ENCODE measurements at regions not wholly inside any gene's neighbourhood (a gene's known extent, or its start where the extent isn't known, plus 50 kb on each side); places are given as distances from the start of the nearest gene placed in this dataset.
"Not testable (repeated sequence)": the region's sequence is repeated elsewhere in the genome, so short reads cannot be mapped to it uniquely, and the experiment has no call there.

- DNase-seq = no peak
- H3K27me3 Mint-ChIP-seq (ENCODE audit: low read depth) = peaks cover 5% of the 10 kb centered on the region
- no peak for ATAC-seq
- H3K9me3 Mint-ChIP-seq = no peaks in the 10 kb centered on the region
- H3K4me1 Mint-ChIP-seq (ENCODE audit: low read depth) = no peaks in the 10 kb centered on the region
- no peaks in the 10 kb centered on the region for H3K36me3 Mint-ChIP-seq (ENCODE audit: insufficient read depth)
- no peak overlapping the region for H3K4me3 Mint-ChIP-seq
Observed at GRCh38 chr10:130250127-130250526, 113.9 kb downstream of the GLRX3 start.

DNA sequence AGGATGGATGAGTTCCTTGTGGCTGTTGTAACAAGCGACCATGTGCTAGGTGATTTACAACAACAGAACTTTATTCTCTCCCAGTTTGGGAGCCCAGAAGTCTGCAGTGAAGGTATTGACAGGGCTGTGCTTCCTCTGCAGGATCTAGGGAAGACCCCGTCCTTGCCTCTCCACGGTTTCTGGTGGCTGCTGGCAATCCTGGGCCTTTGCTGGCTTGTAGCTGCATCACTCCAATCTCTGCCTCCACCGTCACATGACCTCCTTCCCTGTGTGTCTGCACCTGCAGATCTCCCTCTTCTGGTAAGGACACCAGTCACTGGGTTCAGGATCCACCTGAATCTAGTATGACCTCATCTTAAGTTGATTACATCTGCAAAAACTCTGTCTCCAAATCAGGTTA, 115.6 kb downstream of the GLRX3 start:
- ATAC-seq (no peak), DNase-seq (no peak)
- Mint-ChIP-seq H3K9me3 (no peaks in the 10 kb centered on the region), H3K27me3 (ENCODE audit: low read depth) (no peaks in the 10 kb centered on the region), H3K4me1 (ENCODE audit: low read depth) (no peaks in the 10 kb centered on the region), H3K36me3 (ENCODE audit: insufficient read depth) (no peaks in the 10 kb centered on the region), H3K4me3 (no peak overlapping the region)

- H3K27me3 Mint-ChIP-seq (ENCODE audit: low read depth) = no peaks in the 10 kb centered on the region
- no peak for ATAC-seq
- H3K4me1 Mint-ChIP-seq (ENCODE audit: low read depth) = no peaks in the 10 kb centered on the region
- no peak for DNase-seq
- H3K4me3 Mint-ChIP-seq = no peak overlapping the region
- H3K36me3 Mint-ChIP-seq (ENCODE audit: insufficient read depth) = no peaks in the 10 kb centered on the region
- H3K9me3 Mint-ChIP-seq = no peaks in the 10 kb centered on the region
Observed at GRCh38 chr10:130254243-130254642, 118.1 kb downstream of the GLRX3 start.

GRCh38 chr10:130254662-130255061, 118.5 kb downstream of the GLRX3 start:
- H3K27me3 Mint-ChIP-seq (ENCODE audit: low read depth) = no peaks in the 10 kb centered on the region
- no peak for ATAC-seq

DNA sequence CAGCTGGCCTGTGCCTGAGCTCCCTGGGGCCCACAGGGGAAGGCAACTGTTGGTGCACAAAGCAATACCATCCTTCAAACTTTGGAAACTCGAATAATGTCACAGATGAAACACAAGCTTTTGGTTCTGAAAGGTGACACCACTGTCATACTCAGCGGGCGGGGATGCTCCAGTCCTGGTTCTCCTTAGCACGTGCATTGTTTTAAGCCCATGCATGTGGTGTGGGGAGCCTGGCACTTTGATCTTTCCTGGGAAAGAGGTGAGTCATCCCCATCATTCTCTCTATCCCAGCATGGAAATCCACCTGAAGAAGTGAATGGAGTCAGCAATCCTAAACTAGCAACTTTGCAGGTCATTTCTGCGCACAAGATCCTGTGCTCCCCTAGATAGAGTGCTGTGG, 119.6 kb downstream of the GLRX3 start:
- H3K36me3 Mint-ChIP-seq (ENCODE audit: insufficient read depth) = no peaks in the 10 kb centered on the region
- ATAC-seq (no peak), DNase-seq (no peak)
- no peaks in the 10 kb centered on the region for H3K27me3 Mint-ChIP-seq (ENCODE audit: low read depth)
- no peaks in the 10 kb centered on the region for H3K4me1 Mint-ChIP-seq (ENCODE audit: low read depth)
- H3K4me3 Mint-ChIP-seq = no peak overlapping the region
- no peaks in the 10 kb centered on the region for H3K9me3 Mint-ChIP-seq

More at GRCh38 chr10:130254662-130255061, 118.5 kb downstream of the GLRX3 start:
- Mint-ChIP-seq H3K4me3 (no peak overlapping the region), H3K9me3 (no peaks in the 10 kb centered on the region), H3K36me3 (ENCODE audit: insufficient read depth) (no peaks in the 10 kb centered on the region), H3K4me1 (ENCODE audit: low read depth) (no peaks in the 10 kb centered on the region)
- DNase-seq = no peak

- Mint-ChIP-seq H3K36me3 (ENCODE audit: insufficient read depth) (no peaks in the 10 kb centered on the region), H3K27me3 (ENCODE audit: low read depth) (no peaks in the 10 kb centered on the region), H3K4me1 (ENCODE audit: low read depth) (no peaks in the 10 kb centered on the region), H3K4me3 (no peak overlapping the region), H3K9me3 (no peaks in the 10 kb centered on the region)
- no peak for DNase-seq
- no peak for ATAC-seq
Observed at GRCh38 chr10:130257897-130258296, 121.7 kb downstream of the GLRX3 start.

DNA sequence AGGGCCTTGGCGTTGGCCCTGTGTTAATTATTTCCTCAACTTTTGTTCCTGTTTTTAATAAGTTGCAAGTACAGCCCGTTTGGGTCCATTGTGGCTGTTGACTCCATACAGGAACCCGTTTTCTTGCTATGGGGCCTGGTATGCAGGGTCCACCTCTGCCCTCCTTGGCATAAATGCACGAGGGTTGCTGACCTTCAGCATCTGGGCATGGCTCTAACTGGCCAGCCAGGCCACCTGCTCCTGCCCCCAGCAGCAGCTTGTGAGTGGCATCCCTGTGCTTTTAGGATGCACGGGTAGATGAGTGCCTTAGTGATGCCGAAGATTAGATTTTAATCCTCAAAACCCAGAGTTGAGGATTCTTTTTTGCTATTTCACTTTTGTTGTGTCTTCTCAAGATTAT, 123.2 kb downstream of the GLRX3 start:
- DNase-seq (no peak), ATAC-seq (no peak)
- Mint-ChIP-seq H3K36me3 (ENCODE audit: insufficient read depth) (no peaks in the 10 kb centered on the region), H3K9me3 (no peaks in the 10 kb centered on the region), H3K27me3 (ENCODE audit: low read depth) (no peaks in the 10 kb centered on the region), H3K4me3 (no peak overlapping the region), H3K4me1 (ENCODE audit: low read depth) (no peaks in the 10 kb centered on the region)

DNA sequence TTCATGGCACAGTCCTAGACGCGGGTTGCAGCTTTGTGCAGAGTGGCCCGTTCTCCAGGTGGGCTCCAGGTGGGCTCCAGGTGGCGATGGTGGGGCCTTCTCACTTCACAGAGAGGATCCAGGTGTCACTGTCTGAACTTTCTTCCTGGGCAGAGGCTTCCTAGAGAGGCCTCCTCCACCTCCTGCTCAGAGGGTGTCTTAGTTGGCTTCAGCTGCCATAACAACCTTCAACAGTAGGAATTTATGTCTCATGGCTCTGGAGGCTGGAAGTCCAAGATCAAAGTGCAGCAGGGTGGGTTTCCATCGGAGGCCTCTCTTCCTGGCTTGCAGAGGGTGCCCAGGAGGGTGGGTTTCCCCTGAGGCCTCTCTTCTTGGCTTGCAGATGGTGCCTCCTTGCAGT, 125.1 kb downstream of the GLRX3 start:
- Mint-ChIP-seq H3K4me3 (no peak overlapping the region), H3K9me3 (no peaks in the 10 kb centered on the region), H3K27me3 (ENCODE audit: low read depth) (no peaks in the 10 kb centered on the region), H3K36me3 (ENCODE audit: insufficient read depth) (no peaks in the 10 kb centered on the region), H3K4me1 (ENCODE audit: low read depth) (no peaks in the 10 kb centered on the region)
- ATAC-seq (no peak), DNase-seq (no peak)

DNA sequence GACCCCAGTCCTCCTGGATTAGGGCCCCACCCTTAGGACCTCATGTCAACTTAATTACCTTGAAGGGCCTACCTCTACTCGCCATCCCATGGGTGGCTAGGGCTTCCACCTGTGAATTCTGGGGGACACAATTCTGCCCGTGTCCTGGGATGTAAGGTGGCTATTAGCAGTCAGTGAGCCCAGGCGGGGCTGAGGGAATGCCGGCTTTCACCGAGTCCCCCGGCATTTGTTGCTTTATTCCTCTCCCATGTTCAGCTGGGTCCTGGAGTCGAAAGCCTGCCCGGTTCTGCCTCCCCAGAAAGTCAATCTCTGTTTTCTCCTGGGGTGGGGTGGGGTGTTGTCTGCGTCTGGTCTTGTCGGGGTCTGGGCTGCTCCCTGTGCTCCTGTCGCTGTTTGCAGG, 125.6 kb downstream of the GLRX3 start:
- DNase-seq (no peak), ATAC-seq (no peak)
- Mint-ChIP-seq H3K9me3 (no peaks in the 10 kb centered on the region), H3K4me3 (no peak overlapping the region), H3K27me3 (ENCODE audit: low read depth) (no peaks in the 10 kb centered on the region), H3K4me1 (ENCODE audit: low read depth) (no peaks in the 10 kb centered on the region), H3K36me3 (ENCODE audit: insufficient read depth) (no peaks in the 10 kb centered on the region)

- DNase-seq = no peak
- ATAC-seq = no peak
- Mint-ChIP-seq H3K4me1 (ENCODE audit: low read depth) (no peaks in the 10 kb centered on the region), H3K9me3 (no peaks in the 10 kb centered on the region), H3K4me3 (no peak overlapping the region), H3K27me3 (ENCODE audit: low read depth) (no peaks in the 10 kb centered on the region), H3K36me3 (ENCODE audit: insufficient read depth) (no peaks in the 10 kb centered on the region)
Observed at GRCh38 chr10:130263289-130263688, 127.1 kb downstream of the GLRX3 start.

DNA sequence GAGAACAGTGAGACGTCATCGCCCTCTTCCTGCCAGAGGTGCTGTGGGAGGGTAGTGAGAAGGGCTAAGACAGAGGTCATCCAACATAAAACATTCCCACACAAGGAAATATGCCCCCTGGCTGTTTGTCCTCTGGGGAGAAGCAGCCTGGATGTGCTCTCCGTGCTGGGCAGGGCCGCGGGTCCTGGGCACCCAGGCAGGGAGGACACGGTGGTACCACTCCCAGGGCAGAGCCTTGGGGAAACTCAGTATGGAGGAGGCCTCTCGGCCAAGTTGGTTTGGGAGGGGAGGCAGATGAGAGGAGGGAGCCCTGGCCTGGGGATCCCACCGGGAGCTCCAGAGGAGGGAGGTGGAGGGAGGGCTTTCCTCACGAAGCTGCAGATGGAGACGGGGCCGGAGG, 129.4 kb downstream of the GLRX3 start:
- no peak for ATAC-seq
- Mint-ChIP-seq H3K4me3 (no peak overlapping the region), H3K36me3 (ENCODE audit: insufficient read depth) (no peaks in the 10 kb centered on the region), H3K27me3 (ENCODE audit: low read depth) (no peaks in the 10 kb centered on the region), H3K9me3 (no peaks in the 10 kb centered on the region), H3K4me1 (ENCODE audit: low read depth) (no peaks in the 10 kb centered on the region)
- no peak for DNase-seq

- Mint-ChIP-seq H3K9me3 (peaks cover 72% of the 10 kb centered on the region), H3K36me3 (ENCODE audit: insufficient read depth) (peaks cover 3% of the 10 kb centered on the region), H3K4me3 (no peak overlapping the region), H3K27me3 (ENCODE audit: low read depth) (no peaks in the 10 kb centered on the region), H3K4me1 (ENCODE audit: low read depth) (no peaks in the 10 kb centered on the region)
- DNase-seq = no peak
- ATAC-seq = no peak
Observed at GRCh38 chr10:130282492-130283218, 146.5 kb downstream of the GLRX3 start.

DNA sequence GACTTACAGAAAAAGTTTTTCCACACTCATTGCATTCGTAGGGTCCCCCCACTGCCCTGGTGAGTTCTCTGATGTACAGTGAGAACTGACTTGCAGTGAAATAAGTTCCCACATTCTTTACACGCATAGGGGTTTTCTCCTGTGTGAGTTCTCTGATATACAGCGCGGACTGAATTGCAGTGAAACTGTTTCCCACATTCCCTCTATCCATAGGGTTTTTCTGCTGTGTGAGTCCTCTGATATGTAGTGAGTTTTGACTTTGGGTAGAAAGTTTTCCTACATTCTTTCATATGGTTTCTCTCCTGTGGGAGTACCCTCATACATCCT, 147.0 kb downstream of the GLRX3 start:
- no peaks in the 10 kb centered on the region for H3K27me3 Mint-ChIP-seq (ENCODE audit: low read depth)
- no peak for DNase-seq
- H3K4me1 Mint-ChIP-seq (ENCODE audit: low read depth) = no peaks in the 10 kb centered on the region
- peaks cover 67% of the 10 kb centered on the region for H3K9me3 Mint-ChIP-seq
- ATAC-seq = no peak
- no peak overlapping the region for H3K4me3 Mint-ChIP-seq
- peaks cover 3% of the 10 kb centered on the region for H3K36me3 Mint-ChIP-seq (ENCODE audit: insufficient read depth)

DNA sequence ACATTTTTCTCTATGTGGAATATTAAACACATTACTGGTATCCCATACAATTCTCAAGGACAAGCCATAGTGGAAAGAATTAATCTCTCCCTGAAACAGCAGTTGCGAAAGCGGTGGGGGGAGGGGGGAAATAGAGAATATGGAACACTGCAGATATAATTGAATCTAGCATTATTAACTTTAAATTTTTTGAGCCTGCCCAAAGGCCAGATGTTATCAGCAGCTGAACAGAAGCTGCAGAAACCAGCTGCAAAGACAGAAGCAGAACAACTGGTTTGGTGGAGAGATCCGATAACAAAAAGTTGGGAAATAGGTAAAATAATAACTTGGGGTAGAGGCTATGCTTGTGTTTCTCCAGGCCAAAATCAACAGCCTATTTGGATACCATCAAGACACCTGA, 159.6 kb downstream of the GLRX3 start:
- not testable (repeated sequence) for H3K36me3 Mint-ChIP-seq (ENCODE audit: insufficient read depth)

DNA sequence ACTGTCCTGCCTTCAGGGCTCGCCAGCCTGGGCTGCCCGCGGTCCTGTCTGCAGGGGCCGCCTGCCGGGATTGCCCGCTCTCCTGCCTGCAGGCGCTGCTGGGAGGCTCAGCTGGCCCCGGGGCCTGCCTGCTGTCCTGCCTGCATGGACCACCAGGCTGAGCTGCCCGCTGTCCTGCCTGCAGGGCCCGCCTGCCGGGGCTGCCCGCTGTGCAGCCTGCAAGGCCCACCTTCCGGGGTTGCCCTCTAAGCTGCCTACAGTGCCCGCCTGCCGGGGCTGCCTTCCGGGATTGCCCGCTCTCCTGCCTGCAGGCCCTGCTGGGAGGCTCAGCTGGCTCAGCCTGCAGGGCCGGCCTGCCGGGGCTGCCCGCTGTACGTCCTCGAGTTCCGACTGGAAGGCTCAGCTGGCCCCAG, 164.4 kb downstream of the GLRX3 start:
- Mint-ChIP-seq H3K4me3 (peak overlapping the region; percentile 77), H3K36me3 (ENCODE audit: insufficient read depth) (peaks cover 2% of the 10 kb centered on the region)

More for the DNA sequence above, 159.6 kb downstream of the GLRX3 start:
- H3K4me3 Mint-ChIP-seq; ATAC-seq; H3K4me1 Mint-ChIP-seq (ENCODE audit: low read depth); DNase-seq; H3K27me3 Mint-ChIP-seq (ENCODE audit: low read depth): not testable (repeated sequence)
- H3K9me3 Mint-ChIP-seq = peaks cover 57% of the 10 kb centered on the region

More for the DNA sequence above, 164.4 kb downstream of the GLRX3 start:
- H3K4me1 Mint-ChIP-seq (ENCODE audit: low read depth) = peaks cover 8% of the 10 kb centered on the region
- H3K9me3 Mint-ChIP-seq = peaks cover 60% of the 10 kb centered on the region
- ATAC-seq = peak; percentile 46 to 63
- no peak for DNase-seq
- no peaks in the 10 kb centered on the region for H3K27me3 Mint-ChIP-seq (ENCODE audit: low read depth)

Data from activated T-cell treated with anti-CD3 and anti-CD28 coated beads, Interleukin-2, amount 50 U/mL, for 4 hours (primary cell).